ENCODE measurements at regions not wholly inside any gene's neighbourhood (a gene's known extent, or its start where the extent isn't known, plus 50 kb on each side); places are given as distances from the start of the nearest gene placed in this dataset.

DNA sequence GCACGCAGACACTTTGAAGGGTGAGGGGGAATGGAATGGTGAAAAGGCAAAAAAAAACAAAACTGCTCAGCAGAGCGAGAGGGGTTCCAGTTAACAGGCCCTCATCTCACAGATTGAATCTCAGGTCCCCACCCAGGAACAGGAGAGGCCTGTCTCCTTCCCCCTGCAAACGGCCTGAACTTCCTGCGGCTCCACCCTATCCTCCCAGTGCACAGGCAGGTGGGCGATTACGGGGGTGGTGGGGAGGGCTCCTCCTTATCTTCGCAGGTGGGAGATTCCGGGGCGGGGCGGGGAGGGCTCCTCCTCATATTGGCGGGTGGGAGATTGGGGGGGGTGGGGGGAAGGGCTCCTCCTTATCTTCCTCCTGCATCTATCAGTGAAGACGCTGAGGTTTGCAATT is 129.0 kb downstream of the SOX4 start:
- H3K9me3 ChIP-seq (ENCODE audit: low read depth): no peaks in the 10 kb centered on the region
- no peaks in the 10 kb centered on the region for H3F3A ChIP-seq (ENCODE audit: insufficient read depth)
- WGBS, 2 experiments (ENCODE audit: low coverage in 1 of 2, low lambda C conversion rate in 2 of 2, missing lambda C conversion rate in 2 of 2): 78 to 82% methylated on average over 11 to 12 of the region's 12 CpGs
- in situ Hi-C loops (cut with MboI): no loop called here
- DNase-seq: no peak
- no peaks in the 10 kb centered on the region for H4K20me1 ChIP-seq (ENCODE audit: insufficient read depth)
- H3K36me3 ChIP-seq (ENCODE audit: low read depth): no peaks in the 10 kb centered on the region
- H3K4me3 ChIP-seq: no peak overlapping the region
- no peaks in the 10 kb centered on the region for H3K79me2 ChIP-seq (ENCODE audit: insufficient read depth)
- no peaks in the 10 kb centered on the region for H3K4me1 ChIP-seq (ENCODE audit: insufficient read depth)
- no peak overlapping the region for H3K27ac ChIP-seq
- H3K9ac ChIP-seq: no peak overlapping the region
- TF ChIP-seq EZH2 (IDR thresholded peaks at IDR 0.05; ENCODE audit: insufficient read depth, poor library complexity, severe bottlenecking) (no peak), EZH2phosphoT487 (IDR thresholded peaks at IDR 0.05; ENCODE audit: insufficient read depth, low read depth) (no peak)
- no peak overlapping the region for H2AFZ ChIP-seq
- no peaks in the 10 kb centered on the region for H3K27me3 ChIP-seq (replicated peaks; ENCODE audit: insufficient read depth)
- no peaks in the 10 kb centered on the region for H3K9me2 ChIP-seq (ENCODE audit: insufficient read depth)
- no peak overlapping the region for H3K4me2 ChIP-seq (ENCODE audit: unreplicated experiment)

DNA sequence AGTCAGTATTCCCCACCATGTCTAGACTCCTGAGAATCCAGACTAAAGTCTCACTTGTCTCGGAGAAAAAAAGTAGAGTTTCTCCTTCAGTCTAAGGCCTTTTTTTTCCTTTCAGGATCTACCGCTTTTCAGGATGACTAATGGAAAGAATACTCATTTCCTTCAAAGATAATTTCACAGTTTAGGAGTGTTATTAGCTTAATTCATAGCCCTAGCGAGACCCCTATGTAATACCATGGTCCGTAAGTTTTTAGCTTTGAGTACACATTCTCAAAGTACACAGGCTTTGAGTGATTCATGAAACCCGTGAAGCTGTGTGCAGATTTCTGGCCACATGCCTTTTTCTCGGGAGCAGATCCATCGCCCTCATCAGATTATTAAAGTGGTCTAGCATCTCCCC is 133.1 kb downstream of the SOX4 start:
- TF ChIP-seq EZH2 (IDR thresholded peaks at IDR 0.05; ENCODE audit: insufficient read depth, poor library complexity, severe bottlenecking): no peak
- no peak for TF ChIP-seq EZH2phosphoT487 (IDR thresholded peaks at IDR 0.05; ENCODE audit: insufficient read depth, low read depth)
- 65 to 66% methylated on average over 7 of the region's 7 CpGs for WGBS, 2 experiments (ENCODE audit: low coverage in 1 of 2, low lambda C conversion rate in 2 of 2, missing lambda C conversion rate in 2 of 2)
- no peak overlapping the region for H2AFZ ChIP-seq
- DNase-seq: no peak
- peaks cover 4% of the 10 kb centered on the region for H3F3A ChIP-seq (ENCODE audit: insufficient read depth)
- H4K20me1 ChIP-seq (ENCODE audit: insufficient read depth): no peaks in the 10 kb centered on the region
- no peak overlapping the region for H3K4me3 ChIP-seq
- H3K27me3 ChIP-seq (replicated peaks; ENCODE audit: insufficient read depth): no peaks in the 10 kb centered on the region
- no peaks in the 10 kb centered on the region for H3K9me2 ChIP-seq (ENCODE audit: insufficient read depth)
- H3K79me2 ChIP-seq (ENCODE audit: insufficient read depth): no peaks in the 10 kb centered on the region
- no peak overlapping the region for H3K9ac ChIP-seq
- no peaks in the 10 kb centered on the region for H3K36me3 ChIP-seq (ENCODE audit: low read depth)
- H3K4me1 ChIP-seq (ENCODE audit: insufficient read depth): peaks cover 3% of the 10 kb centered on the region
- no peaks in the 10 kb centered on the region for H3K9me3 ChIP-seq (ENCODE audit: low read depth)
- H3K27ac ChIP-seq: no peak overlapping the region
- in situ Hi-C loops (cut with MboI): no loop called here
- no peak overlapping the region for H3K4me2 ChIP-seq (ENCODE audit: unreplicated experiment)

DNA sequence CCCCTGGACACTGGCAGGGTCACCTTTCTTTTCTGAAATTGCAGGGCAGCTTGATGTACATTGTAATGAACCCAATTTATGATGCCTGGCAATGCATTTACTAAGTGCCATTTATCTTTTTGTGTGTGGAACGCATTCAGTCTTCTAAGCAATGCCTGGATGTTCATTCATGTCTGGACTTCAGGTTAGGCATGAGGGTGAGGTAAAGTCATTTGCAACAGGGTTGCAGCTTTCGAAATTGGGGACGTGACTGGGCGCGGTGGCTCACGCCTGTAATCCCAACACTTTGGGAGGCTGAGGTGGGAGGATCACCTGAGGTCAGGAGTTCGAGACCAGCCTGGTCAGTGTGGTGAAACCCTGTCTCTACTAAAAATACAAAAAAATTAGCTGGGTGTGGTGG is 134.6 kb downstream of the SOX4 start:
- Histone ChIP-seq H3K9me3 (ENCODE audit: low read depth) (no peaks in the 10 kb centered on the region), H3K79me2 (ENCODE audit: insufficient read depth) (no peaks in the 10 kb centered on the region), H2AFZ (no peak overlapping the region), H3K4me2 (ENCODE audit: unreplicated experiment) (no peak overlapping the region), H4K20me1 (ENCODE audit: insufficient read depth) (no peaks in the 10 kb centered on the region), H3K9ac (no peak overlapping the region), H3K27me3 (replicated peaks; ENCODE audit: insufficient read depth) (no peaks in the 10 kb centered on the region), H3K4me1 (ENCODE audit: insufficient read depth) (peaks cover 10% of the 10 kb centered on the region), H3F3A (ENCODE audit: insufficient read depth) (peaks cover 11% of the 10 kb centered on the region), H3K9me2 (ENCODE audit: insufficient read depth) (no peaks in the 10 kb centered on the region), H3K36me3 (ENCODE audit: low read depth) (no peaks in the 10 kb centered on the region), H3K4me3 (no peak overlapping the region), H3K27ac (no peak overlapping the region)
- 94 to 96% methylated on average over 6 to 7 of the region's 7 CpGs for WGBS, 2 experiments (ENCODE audit: low coverage in 1 of 2, low lambda C conversion rate in 2 of 2, missing lambda C conversion rate in 2 of 2)
- no peak for DNase-seq
- TF ChIP-seq EZH2phosphoT487 (IDR thresholded peaks at IDR 0.05; ENCODE audit: insufficient read depth, low read depth): no peak
- no peak for TF ChIP-seq EZH2 (IDR thresholded peaks at IDR 0.05; ENCODE audit: insufficient read depth, poor library complexity, severe bottlenecking)
- in situ Hi-C loops (cut with MboI): no loop called here

GRCh38 chr6:21729431-21729830 is 135.9 kb downstream of the SOX4 start:
- Histone ChIP-seq H3K4me2 (ENCODE audit: unreplicated experiment) (no peak overlapping the region), H3K4me3 (no peak overlapping the region), H3F3A (ENCODE audit: insufficient read depth) (peaks cover 11% of the 10 kb centered on the region), H3K27me3 (replicated peaks; ENCODE audit: insufficient read depth) (no peaks in the 10 kb centered on the region), H3K9me2 (ENCODE audit: insufficient read depth) (no peaks in the 10 kb centered on the region), H4K20me1 (ENCODE audit: insufficient read depth) (no peaks in the 10 kb centered on the region), H3K9me3 (ENCODE audit: low read depth) (no peaks in the 10 kb centered on the region), H3K36me3 (ENCODE audit: low read depth) (no peaks in the 10 kb centered on the region), H3K79me2 (ENCODE audit: insufficient read depth) (no peaks in the 10 kb centered on the region), H3K9ac (no peak overlapping the region), H3K27ac (no peak overlapping the region), H2AFZ (no peak overlapping the region), H3K4me1 (ENCODE audit: insufficient read depth) (peaks cover 10% of the 10 kb centered on the region)
- 64 to 72% methylated on average over 4 of the region's 4 CpGs for WGBS, 2 experiments (ENCODE audit: low coverage in 1 of 2, low lambda C conversion rate in 2 of 2, missing lambda C conversion rate in 2 of 2)
- in situ Hi-C loops (cut with MboI): no loop called here
- no peak for TF ChIP-seq EZH2 (IDR thresholded peaks at IDR 0.05; ENCODE audit: insufficient read depth, poor library complexity, severe bottlenecking)
- no peak for TF ChIP-seq EZH2phosphoT487 (IDR thresholded peaks at IDR 0.05; ENCODE audit: insufficient read depth, low read depth)
- no peak for DNase-seq

DNA sequence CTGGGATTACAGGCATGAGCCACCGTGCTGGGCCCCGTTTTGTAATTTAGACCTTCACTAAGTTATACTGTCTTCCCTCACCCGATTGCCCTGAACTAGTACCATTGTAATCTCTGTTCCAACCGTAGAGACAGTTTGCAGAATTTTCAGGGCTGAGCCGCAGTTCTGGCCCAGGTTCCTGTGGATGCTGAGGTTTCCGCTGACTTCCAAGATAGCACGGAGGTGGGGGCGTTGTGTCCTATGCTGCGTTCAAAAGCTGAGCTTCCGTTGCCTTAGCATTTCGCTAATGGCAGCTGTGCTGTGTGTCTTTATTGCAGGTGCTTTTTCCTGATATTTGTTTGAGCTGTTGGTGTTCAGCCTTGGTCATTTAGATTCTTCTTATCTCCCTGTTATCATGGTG is 137.0 kb downstream of the SOX4 start:
- Histone ChIP-seq H3K79me2 (ENCODE audit: insufficient read depth) (no peaks in the 10 kb centered on the region), H3K9me2 (ENCODE audit: insufficient read depth) (no peaks in the 10 kb centered on the region), H2AFZ (no peak overlapping the region), H3K9ac (no peak overlapping the region), H3K27me3 (replicated peaks; ENCODE audit: insufficient read depth) (no peaks in the 10 kb centered on the region), H3K9me3 (ENCODE audit: low read depth) (no peaks in the 10 kb centered on the region), H3K36me3 (ENCODE audit: low read depth) (no peaks in the 10 kb centered on the region), H3K4me3 (no peak overlapping the region), H3K4me2 (ENCODE audit: unreplicated experiment) (no peak overlapping the region), H3K27ac (no peak overlapping the region), H3K4me1 (ENCODE audit: insufficient read depth) (peaks cover 10% of the 10 kb centered on the region), H4K20me1 (ENCODE audit: insufficient read depth) (no peaks in the 10 kb centered on the region), H3F3A (ENCODE audit: insufficient read depth) (peaks cover 11% of the 10 kb centered on the region)
- in situ Hi-C loops (cut with MboI): no loop called here
- TF ChIP-seq EZH2 (IDR thresholded peaks at IDR 0.05; ENCODE audit: insufficient read depth, poor library complexity, severe bottlenecking): no peak
- TF ChIP-seq EZH2phosphoT487 (IDR thresholded peaks at IDR 0.05; ENCODE audit: insufficient read depth, low read depth): no peak
- no peak for DNase-seq
- 94% methylated on average over 11 of the region's 11 CpGs for WGBS, 2 experiments (ENCODE audit: low coverage in 1 of 2, low lambda C conversion rate in 2 of 2, missing lambda C conversion rate in 2 of 2)
